ENCODE measurements at regions not wholly inside any gene's neighbourhood (a gene's known extent, or its start where the extent isn't known, plus 50 kb on each side); places are given as distances from the start of the nearest gene placed in this dataset.
"Not testable (repeated sequence)": the region's sequence is repeated elsewhere in the genome, so short reads cannot be mapped to it uniquely, and the experiment has no call there.

DNA sequence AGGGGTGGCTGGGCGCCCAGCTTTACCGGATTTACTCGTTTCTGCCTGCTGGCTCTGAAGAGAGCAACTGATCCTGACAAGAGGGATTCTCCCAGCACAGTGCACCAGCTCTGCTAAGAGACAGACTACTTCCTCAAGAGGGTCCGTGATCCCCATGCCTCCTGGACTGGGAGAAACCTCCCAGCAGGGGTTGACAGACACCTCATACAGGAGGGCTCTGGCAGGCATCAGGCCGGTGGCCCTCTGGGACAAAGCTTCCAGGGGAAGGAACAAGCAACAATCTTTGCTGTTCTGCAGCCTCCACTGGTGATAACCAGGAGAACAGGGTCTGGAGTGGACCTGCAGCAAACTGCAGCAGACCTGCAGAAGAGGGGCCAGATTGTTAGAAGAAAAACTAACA lies 1192.5 kb upstream of the PRR20A start:
- no peak for DNase-seq (ENCODE audit: low spot score in 2 of 2)
- no peak overlapping the region for H3K27ac ChIP-seq
- TF ChIP-seq, protein P1, sequence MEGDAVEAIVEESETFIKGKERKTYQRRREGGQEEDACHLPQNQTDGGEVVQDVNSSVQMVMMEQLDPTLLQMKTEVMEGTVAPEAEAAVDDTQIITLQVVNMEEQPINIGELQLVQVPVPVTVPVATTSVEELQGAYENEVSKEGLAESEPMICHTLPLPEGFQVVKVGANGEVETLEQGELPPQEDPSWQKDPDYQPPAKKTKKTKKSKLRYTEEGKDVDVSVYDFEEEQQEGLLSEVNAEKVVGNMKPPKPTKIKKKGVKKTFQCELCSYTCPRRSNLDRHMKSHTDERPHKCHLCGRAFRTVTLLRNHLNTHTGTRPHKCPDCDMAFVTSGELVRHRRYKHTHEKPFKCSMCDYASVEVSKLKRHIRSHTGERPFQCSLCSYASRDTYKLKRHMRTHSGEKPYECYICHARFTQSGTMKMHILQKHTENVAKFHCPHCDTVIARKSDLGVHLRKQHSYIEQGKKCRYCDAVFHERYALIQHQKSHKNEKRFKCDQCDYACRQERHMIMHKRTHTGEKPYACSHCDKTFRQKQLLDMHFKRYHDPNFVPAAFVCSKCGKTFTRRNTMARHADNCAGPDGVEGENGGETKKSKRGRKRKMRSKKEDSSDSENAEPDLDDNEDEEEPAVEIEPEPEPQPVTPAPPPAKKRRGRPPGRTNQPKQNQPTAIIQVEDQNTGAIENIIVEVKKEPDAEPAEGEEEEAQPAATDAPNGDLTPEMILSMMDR (IDR thresholded peaks at IDR 0.05), result no peak
- TF ChIP-seq POLR2A (IDR thresholded peaks at IDR 0.05) (no peak), EP300 (IDR thresholded peaks at IDR 0.05) (no peak)
- no peaks in the 10 kb centered on the region for H3K36me3 ChIP-seq
- H3K4me3 ChIP-seq, result no peak overlapping the region
- H3K4me1 ChIP-seq, result no peaks in the 10 kb centered on the region
- H3K9me3 ChIP-seq, result no peaks in the 10 kb centered on the region
- 80 to 97% methylated on average over 5 of the region's 5 CpGs for WGBS, 2 donors
- H3K27me3 ChIP-seq, result no peaks in the 10 kb centered on the region

DNA sequence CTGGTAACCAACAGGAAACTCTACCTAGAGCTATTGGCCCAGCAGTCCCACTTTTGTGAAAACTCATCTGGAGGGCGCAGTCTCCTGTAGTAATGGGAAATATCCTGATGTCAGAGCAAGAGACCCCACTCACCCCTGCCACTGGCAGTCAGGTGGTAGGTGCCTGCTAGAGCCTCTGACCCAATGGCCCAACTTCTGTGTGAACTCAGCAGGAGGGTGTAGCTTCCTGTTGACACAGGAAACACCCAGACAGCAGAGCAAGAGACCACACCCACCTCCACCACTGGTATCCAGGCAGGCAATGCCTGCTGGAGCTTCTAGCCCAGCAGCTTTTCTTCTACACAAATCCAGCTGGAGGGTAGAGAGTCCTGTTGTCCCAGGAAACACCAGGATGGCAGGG lies 1176.8 kb upstream of the PRR20A start:
- WGBS, 2 donors, result 75 to 100% methylated on average over 1 of the region's 1 CpG
- no peaks in the 10 kb centered on the region for H3K27me3 ChIP-seq
- no peak overlapping the region for H3K4me3 ChIP-seq

DNA sequence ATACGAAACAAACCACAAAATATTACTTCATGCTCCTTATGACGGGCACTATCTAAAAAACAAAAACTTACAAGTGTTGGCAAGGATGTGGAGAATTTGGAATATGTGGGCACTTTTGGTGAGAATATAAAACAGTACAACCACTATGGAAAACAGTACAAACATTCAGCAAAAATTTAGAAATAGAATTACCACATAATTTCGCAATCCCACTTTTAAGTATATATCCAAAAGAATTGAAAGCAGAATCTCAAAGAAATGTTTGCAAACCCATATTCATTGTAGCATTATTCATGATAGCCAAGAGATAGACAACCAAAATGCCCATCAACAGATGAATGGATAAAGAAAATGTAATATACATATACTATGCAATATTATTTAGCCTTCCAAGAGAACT lies 1173.7 kb upstream of the PRR20A start:
- Histone ChIP-seq H3K4me3 (no peak overlapping the region), H3K27ac (no peak overlapping the region), H3K4me1 (no peaks in the 10 kb centered on the region), H3K27me3 (no peaks in the 10 kb centered on the region), H3K36me3 (no peaks in the 10 kb centered on the region), H3K9me3 (peaks cover 0 to 14% (median 0%) of the 10 kb centered on the region in 4 donors)
- 89 to 91% methylated on average over 3 of the region's 3 CpGs for WGBS, 2 donors
- TF ChIP-seq POLR2A (IDR thresholded peaks at IDR 0.05), result no peak
- TF ChIP-seq, protein P1 (IDR thresholded peaks at IDR 0.05), result no peak
- no peak for TF ChIP-seq EP300 (IDR thresholded peaks at IDR 0.05)
- no peak for DNase-seq (ENCODE audit: low spot score in 2 of 2)

More for the DNA sequence above, 1176.8 kb upstream of the PRR20A start:
- H3K4me1 ChIP-seq, result no peaks in the 10 kb centered on the region
- peaks cover 0 to 16% (median 0%) of the 10 kb centered on the region in 4 donors for H3K9me3 ChIP-seq
- no peak overlapping the region for H3K27ac ChIP-seq
- H3K36me3 ChIP-seq, result no peaks in the 10 kb centered on the region
- no peak for DNase-seq (ENCODE audit: low spot score in 2 of 2)
- TF ChIP-seq, protein P1 (IDR thresholded peaks at IDR 0.05), result no peak
- TF ChIP-seq EP300 (IDR thresholded peaks at IDR 0.05) (no peak), POLR2A (IDR thresholded peaks at IDR 0.05) (no peak)

DNA sequence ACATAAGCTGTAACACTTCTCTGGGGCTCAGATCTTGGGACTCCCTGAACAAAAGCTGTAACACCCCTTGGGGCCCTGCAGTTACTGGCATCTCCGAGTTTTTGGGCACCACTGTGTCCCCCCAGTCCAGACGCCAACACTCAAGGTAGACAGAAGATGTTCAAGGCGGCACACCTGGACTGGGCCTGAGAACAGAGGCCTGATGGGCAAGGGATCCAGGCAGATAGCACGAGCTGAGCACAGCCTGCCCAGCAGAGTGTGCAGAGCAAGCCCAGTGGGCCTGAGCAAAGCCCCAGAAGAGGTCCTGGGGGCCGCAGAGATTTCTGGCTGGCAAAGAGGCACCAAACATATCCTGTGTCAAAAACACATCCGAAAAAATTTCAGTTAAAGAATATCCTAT lies 1163.3 kb upstream of the PRR20A start:
- Histone ChIP-seq H3K4me1 (no peaks in the 10 kb centered on the region), H3K9me3 (peaks cover 0 to 14% (median 0%) of the 10 kb centered on the region in 4 donors), H3K27me3 (no peaks in the 10 kb centered on the region), H3K27ac (no peak overlapping the region), H3K36me3 (no peaks in the 10 kb centered on the region), H3K4me3 (no peak overlapping the region)
- 89 to 93% methylated on average over 5 to 6 of the region's 6 CpGs for WGBS, 2 donors
- TF ChIP-seq, protein P1 (IDR thresholded peaks at IDR 0.05), result no peak
- TF ChIP-seq EP300 (IDR thresholded peaks at IDR 0.05) (no peak), POLR2A (IDR thresholded peaks at IDR 0.05) (no peak)
- DNase-seq (ENCODE audit: low spot score in 2 of 2), result no peak

DNA sequence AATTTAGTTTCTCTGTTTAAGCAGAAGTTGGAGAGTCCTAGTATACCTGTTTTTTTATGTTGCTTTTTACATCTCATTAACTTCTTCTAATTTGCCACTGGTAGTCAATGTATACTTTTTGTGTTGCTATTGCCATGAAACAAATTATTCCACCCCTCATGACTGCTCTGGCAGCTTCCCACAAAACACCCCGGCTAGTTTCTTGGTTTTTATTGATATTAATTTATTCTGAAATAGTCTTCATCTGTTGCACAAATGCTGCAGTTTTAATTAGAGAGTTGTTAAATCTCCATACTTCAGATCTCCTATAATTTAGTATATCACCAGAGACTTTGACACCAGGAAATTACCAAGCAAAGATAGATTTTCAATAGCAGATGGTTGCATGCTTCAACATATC lies 1159.3 kb upstream of the PRR20A start:
- no peaks in the 10 kb centered on the region for H3K36me3 ChIP-seq
- DNase-seq (ENCODE audit: low spot score in 2 of 2), result no peak
- no peak overlapping the region for H3K4me3 ChIP-seq
- TF ChIP-seq EP300 (IDR thresholded peaks at IDR 0.05) (no peak), POLR2A (IDR thresholded peaks at IDR 0.05) (no peak)
- TF ChIP-seq, protein P1 (IDR thresholded peaks at IDR 0.05), result no peak
- H3K9me3 ChIP-seq, result peaks cover 0 to 14% (median 0%) of the 10 kb centered on the region in 4 donors
- H3K4me1 ChIP-seq, result no peaks in the 10 kb centered on the region
- H3K27me3 ChIP-seq, result no peaks in the 10 kb centered on the region
- no peak overlapping the region for H3K27ac ChIP-seq
- WGBS, 2 donors, result 76 to 82% methylated on average over 1 of the region's 1 CpG

DNA sequence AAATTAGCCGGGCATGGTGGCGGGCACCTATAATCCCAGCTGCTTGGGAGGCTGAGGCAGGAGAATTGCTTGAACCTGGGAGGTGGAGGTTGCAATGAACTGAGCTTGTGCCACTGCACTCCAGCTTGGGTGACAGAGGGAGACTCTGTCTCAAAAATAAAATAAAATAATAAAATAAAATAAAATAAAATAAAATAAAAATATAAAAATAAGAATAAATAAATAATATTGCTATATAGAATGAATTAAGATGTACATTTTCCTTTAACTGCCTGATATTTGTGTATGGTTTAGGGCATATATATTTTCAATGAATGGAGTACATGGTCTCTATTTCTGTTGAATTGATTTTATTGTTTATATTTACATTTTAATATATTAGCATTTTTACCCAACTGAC lies 1156.7 kb upstream of the PRR20A start:
- not testable (repeated sequence) for H3K36me3 ChIP-seq; H3K4me1 ChIP-seq; H3K4me3 ChIP-seq; H3K9me3 ChIP-seq; DNase-seq (ENCODE audit: low spot score in 2 of 2); H3K27me3 ChIP-seq; H3K27ac ChIP-seq
- 97 to 100% methylated on average over 2 of the region's 2 CpGs for WGBS, 2 donors

Measured in tibial nerve (tissue), 4 donors.